Mesothelial cell of epicardium (in vitro differentiated cells): ENCODE measurements at regions not wholly inside any gene's neighbourhood (a gene's known extent, or its start where the extent isn't known, plus 50 kb on each side); places are given as distances from the start of the nearest gene placed in this dataset.

ENCODE experiments used
- DNase-seq, 2 experiments: peaks; one replicate each; pipeline ENCODE4 v3.0.0; 2021; ENCODE audit warnings: low spot score in 2 of 2; ENCODE audit not compliant: unreplicated experiment in 2 of 2
- H3K27ac Mint-ChIP-seq: 2 replicates; pipeline ENCODE4 v1.8.0; 2021; ENCODE audit warnings: mixed read lengths
- H3K27me3 Mint-ChIP-seq: 2 replicates; pipeline ENCODE4 v1.8.0; 2021; ENCODE audit warnings: low read depth, mixed read lengths
- H3K36me3 Mint-ChIP-seq: 2 replicates; pipeline ENCODE4 v1.8.0; 2021; ENCODE audit warnings: mixed read lengths
- H3K4me1 Mint-ChIP-seq: 2 replicates; pipeline ENCODE4 v1.8.0; 2021; ENCODE audit warnings: mixed read lengths
- H3K4me3 Mint-ChIP-seq: 2 replicates; pipeline ENCODE4 v1.8.0; 2021; ENCODE audit warnings: mild to moderate bottlenecking, moderate library complexity, mixed read lengths
- H3K9me3 Mint-ChIP-seq: 2 replicates; pipeline ENCODE4 v1.8.0; 2021; ENCODE audit warnings: mixed read lengths
- TF ChIP-seq, protein P1 (sequence below): fragments of 200-600 bp; sonication (generic); IDR thresholded peaks from one replicate; pipeline ENCODE4 v1.5.0; 2021; ENCODE audit warnings: antibody characterized with exemption; ENCODE audit not compliant: unreplicated experiment

DNA sequence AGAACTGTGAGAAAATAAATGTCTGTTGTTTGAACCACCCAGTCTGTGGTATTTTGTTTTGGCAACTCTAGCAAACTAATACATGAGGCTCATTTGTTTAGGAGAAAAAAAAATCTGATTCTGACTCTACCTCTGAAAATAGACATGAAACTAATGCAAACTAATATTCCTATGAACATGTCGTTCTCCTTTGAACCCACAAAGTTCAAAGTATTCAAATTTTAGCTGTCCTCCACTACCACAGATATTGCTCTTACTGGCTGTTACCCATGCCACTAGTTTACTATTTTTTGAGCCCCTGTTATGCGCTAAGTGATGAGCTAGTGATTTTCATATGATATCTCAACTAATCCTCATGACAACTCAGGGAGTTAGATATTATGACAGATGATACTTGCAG is 58.8 kb upstream of the ZNF804B start:
- Mint-ChIP-seq H3K36me3 (no peaks in the 10 kb centered on the region), H3K27ac (no peak overlapping the region)

DNA sequence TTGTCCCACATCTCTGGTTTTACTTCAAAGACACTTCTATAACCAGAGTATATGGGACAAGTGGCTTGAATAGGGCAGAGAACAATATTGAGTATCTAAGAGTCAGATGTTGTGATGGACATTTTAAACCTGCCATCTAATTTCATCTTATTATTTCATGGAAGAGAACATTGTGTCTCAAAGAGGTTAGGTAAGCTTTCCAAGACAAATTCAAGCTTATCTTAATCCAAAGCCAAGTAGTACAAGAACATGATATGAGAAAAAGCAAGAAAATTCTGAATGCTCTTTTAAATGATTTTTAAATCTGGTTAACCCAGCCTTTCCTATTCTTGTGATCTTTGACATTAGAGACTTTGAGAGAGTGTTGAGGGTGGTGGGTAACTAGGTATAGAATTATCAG is 65.3 kb upstream of the ZNF804B start:
- Mint-ChIP-seq H3K36me3 (no peaks in the 10 kb centered on the region), H3K4me3 (no peak overlapping the region), H3K9me3 (no peaks in the 10 kb centered on the region), H3K4me1 (no peaks in the 10 kb centered on the region), H3K27me3 (no peaks in the 10 kb centered on the region), H3K27ac (no peak overlapping the region)
- no peak for DNase-seq
- TF ChIP-seq, protein P1, sequence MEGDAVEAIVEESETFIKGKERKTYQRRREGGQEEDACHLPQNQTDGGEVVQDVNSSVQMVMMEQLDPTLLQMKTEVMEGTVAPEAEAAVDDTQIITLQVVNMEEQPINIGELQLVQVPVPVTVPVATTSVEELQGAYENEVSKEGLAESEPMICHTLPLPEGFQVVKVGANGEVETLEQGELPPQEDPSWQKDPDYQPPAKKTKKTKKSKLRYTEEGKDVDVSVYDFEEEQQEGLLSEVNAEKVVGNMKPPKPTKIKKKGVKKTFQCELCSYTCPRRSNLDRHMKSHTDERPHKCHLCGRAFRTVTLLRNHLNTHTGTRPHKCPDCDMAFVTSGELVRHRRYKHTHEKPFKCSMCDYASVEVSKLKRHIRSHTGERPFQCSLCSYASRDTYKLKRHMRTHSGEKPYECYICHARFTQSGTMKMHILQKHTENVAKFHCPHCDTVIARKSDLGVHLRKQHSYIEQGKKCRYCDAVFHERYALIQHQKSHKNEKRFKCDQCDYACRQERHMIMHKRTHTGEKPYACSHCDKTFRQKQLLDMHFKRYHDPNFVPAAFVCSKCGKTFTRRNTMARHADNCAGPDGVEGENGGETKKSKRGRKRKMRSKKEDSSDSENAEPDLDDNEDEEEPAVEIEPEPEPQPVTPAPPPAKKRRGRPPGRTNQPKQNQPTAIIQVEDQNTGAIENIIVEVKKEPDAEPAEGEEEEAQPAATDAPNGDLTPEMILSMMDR = no peak

More for the DNA sequence above, 58.8 kb upstream of the ZNF804B start:
- TF ChIP-seq, protein P1 = no peak
- Mint-ChIP-seq H3K4me1 (no peaks in the 10 kb centered on the region), H3K9me3 (no peaks in the 10 kb centered on the region), H3K4me3 (no peak overlapping the region), H3K27me3 (no peaks in the 10 kb centered on the region)
- no peak for DNase-seq

- Mint-ChIP-seq H3K27me3 (no peaks in the 10 kb centered on the region), H3K27ac (no peak overlapping the region), H3K9me3 (no peaks in the 10 kb centered on the region), H3K36me3 (no peaks in the 10 kb centered on the region), H3K4me1 (no peaks in the 10 kb centered on the region), H3K4me3 (no peak overlapping the region)
- no peak for DNase-seq
- TF ChIP-seq, protein P1 = no peak
Measured at GRCh38 chr7:88693131-88693530, 66.4 kb upstream of the ZNF804B start.

DNA sequence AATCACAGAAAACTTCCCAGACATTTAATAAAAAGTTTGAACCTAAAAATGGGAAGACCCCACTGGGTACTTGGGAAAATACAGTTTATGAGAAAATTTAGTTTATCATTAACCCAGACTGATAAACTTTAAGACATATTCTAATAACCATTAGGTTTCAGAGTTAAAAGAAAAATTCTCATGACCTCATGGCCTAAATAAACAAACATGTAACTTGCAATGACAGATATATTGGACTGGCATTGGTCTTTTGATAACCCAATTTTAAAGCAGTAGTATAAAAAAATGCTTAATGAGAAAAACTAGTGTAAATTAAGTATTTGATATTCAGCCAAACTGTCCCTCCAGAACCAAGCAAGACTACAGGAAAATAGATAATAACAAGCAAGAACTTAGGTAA is 67.0 kb upstream of the ZNF804B start:
- Mint-ChIP-seq H3K36me3 (no peaks in the 10 kb centered on the region), H3K27me3 (no peaks in the 10 kb centered on the region), H3K4me1 (no peaks in the 10 kb centered on the region), H3K4me3 (no peak overlapping the region), H3K9me3 (no peaks in the 10 kb centered on the region), H3K27ac (no peak overlapping the region)
- TF ChIP-seq, protein P1 = no peak
- DNase-seq = no peak

GRCh38 chr7:88689821-88690220 is 69.7 kb upstream of the ZNF804B start:
- DNase-seq = no peak
- TF ChIP-seq, protein P1 = no peak
- Mint-ChIP-seq H3K4me3 (no peak overlapping the region), H3K27me3 (no peaks in the 10 kb centered on the region), H3K36me3 (no peaks in the 10 kb centered on the region), H3K27ac (no peak overlapping the region), H3K4me1 (no peaks in the 10 kb centered on the region), H3K9me3 (no peaks in the 10 kb centered on the region)

DNA sequence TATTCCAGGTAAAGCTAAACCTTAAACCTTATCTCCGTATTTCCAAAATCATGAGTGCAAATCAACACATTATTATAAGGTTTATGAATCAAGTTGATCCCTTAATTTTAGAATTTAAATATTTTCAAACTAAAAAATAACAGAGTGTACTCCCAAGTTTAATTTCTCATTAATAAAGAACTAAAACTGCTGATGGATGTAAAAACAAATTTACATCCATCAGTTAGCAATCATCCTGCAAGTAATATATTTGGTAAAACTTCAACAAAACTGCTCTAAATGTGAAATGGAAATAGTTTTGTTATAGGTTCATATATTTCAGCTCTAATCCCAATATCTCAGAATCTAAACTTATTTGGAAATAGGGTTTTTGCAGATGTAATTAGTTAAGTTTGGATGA is 71.3 kb upstream of the ZNF804B start:
- no peaks in the 10 kb centered on the region for H3K9me3 Mint-ChIP-seq
- TF ChIP-seq, protein P1 = no peak
- H3K27ac Mint-ChIP-seq = no peak overlapping the region
- no peaks in the 10 kb centered on the region for H3K36me3 Mint-ChIP-seq
- no peaks in the 10 kb centered on the region for H3K4me1 Mint-ChIP-seq
- H3K4me3 Mint-ChIP-seq = no peak overlapping the region
- no peak for DNase-seq
- no peaks in the 10 kb centered on the region for H3K27me3 Mint-ChIP-seq
